ENCODE measurements at regions not wholly inside any gene's neighbourhood (a gene's known extent, or its start where the extent isn't known, plus 50 kb on each side); places are given as distances from the start of the nearest gene placed in this dataset.

DNA sequence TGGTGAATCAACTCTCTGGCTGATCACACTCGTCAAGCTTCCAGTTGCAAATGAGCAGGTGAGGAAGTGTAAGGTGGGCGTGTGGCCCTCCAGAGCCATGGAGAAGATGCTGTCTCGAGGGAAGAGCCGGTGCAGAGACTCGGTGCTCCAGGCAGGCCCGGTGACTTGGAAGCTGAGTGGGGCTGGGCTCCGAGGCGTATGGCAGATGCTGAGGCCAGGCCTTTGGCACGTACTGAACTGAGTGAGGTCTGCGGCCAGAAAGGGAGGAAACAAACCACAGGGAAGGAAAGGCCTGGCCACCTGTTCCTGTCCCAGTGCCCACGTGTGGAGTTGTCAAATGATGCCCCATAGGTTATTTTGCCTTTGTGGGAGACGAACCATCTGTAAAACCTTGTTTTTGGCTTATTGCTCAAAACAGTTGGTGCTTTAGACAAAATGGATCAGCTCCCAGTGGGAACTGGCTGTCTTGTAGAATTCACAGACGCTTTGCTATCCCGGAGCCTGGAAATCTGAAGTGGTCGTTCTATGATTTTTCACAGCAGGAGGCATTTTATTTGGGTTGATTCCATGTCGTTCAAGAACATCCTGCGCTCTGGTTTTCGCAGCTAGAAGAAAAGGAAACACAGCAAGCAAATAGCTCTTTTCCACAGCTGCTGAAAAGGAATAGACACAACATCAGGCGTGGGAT lies 117.5 kb upstream of the TMEM18 start:
- TF ChIP-seq ZFX (CRISPR knock-in tag; IDR thresholded peaks at IDR 0.05; ENCODE audit: low read depth) (no peak), ZSCAN20 (CRISPR knock-in tag; IDR thresholded peaks at IDR 0.05; ENCODE audit: borderline replicate concordance) (no peak)
